ENCODE measurements at regions not wholly inside any gene's neighbourhood (a gene's known extent, or its start where the extent isn't known, plus 50 kb on each side); places are given as distances from the start of the nearest gene placed in this dataset.
A peak's percentile ranks its signal among the peaks of the same experiment; 100 is the strongest.

- H3K9ac ChIP-seq (ENCODE audit: extremely low read depth, low read length, poor library complexity, severe bottlenecking) = no peak overlapping the region
- H3K27ac ChIP-seq (ENCODE audit: low read depth, low read length) = peak overlapping the region; percentile 49
- H3K36me3 ChIP-seq (ENCODE audit: control insufficient read depth, insufficient read depth, low read length) = no peaks in the 10 kb centered on the region
- 94 to 98% methylated on average over 5 of the region's 5 CpGs for WGBS, 2 experiments (ENCODE audit: insufficient coverage in 1 of 2, insufficient read length in 1 of 2)
- no peaks in the 10 kb centered on the region for H3K4me1 ChIP-seq (ENCODE audit: control insufficient read depth, insufficient read depth, low read length)
- TF ChIP-seq, protein P1, sequence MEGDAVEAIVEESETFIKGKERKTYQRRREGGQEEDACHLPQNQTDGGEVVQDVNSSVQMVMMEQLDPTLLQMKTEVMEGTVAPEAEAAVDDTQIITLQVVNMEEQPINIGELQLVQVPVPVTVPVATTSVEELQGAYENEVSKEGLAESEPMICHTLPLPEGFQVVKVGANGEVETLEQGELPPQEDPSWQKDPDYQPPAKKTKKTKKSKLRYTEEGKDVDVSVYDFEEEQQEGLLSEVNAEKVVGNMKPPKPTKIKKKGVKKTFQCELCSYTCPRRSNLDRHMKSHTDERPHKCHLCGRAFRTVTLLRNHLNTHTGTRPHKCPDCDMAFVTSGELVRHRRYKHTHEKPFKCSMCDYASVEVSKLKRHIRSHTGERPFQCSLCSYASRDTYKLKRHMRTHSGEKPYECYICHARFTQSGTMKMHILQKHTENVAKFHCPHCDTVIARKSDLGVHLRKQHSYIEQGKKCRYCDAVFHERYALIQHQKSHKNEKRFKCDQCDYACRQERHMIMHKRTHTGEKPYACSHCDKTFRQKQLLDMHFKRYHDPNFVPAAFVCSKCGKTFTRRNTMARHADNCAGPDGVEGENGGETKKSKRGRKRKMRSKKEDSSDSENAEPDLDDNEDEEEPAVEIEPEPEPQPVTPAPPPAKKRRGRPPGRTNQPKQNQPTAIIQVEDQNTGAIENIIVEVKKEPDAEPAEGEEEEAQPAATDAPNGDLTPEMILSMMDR (conservative IDR thresholded peaks at IDR 0.05) = no peak
- H3K27me3 ChIP-seq (ENCODE audit: control insufficient read depth, insufficient read depth, low read length, poor library complexity, severe bottlenecking) = no peaks in the 10 kb centered on the region
- H3K27me3 Mint-ChIP-seq (ENCODE audit: insufficient read depth) = peaks cover 10% of the 10 kb centered on the region
- no peaks in the 10 kb centered on the region for H3K4me1 Mint-ChIP-seq
- no peak for DNase-seq
- H3K4me3 ChIP-seq (ENCODE audit: low read length) = no peak overlapping the region
- peak overlapping the region; percentile 61 for H3K4me3 Mint-ChIP-seq
- H3K36me3 Mint-ChIP-seq (ENCODE audit: low read depth) = no peaks in the 10 kb centered on the region
- H3K9me3 ChIP-seq (ENCODE audit: control insufficient read depth, low read length) = no peaks in the 10 kb centered on the region
- H3K9me3 Mint-ChIP-seq = no peaks in the 10 kb centered on the region
- no peak overlapping the region for H3K27ac Mint-ChIP-seq
Measured at GRCh38 chr11:22433094-22433455, 94.9 kb downstream of the SLC17A6 start.

DNA sequence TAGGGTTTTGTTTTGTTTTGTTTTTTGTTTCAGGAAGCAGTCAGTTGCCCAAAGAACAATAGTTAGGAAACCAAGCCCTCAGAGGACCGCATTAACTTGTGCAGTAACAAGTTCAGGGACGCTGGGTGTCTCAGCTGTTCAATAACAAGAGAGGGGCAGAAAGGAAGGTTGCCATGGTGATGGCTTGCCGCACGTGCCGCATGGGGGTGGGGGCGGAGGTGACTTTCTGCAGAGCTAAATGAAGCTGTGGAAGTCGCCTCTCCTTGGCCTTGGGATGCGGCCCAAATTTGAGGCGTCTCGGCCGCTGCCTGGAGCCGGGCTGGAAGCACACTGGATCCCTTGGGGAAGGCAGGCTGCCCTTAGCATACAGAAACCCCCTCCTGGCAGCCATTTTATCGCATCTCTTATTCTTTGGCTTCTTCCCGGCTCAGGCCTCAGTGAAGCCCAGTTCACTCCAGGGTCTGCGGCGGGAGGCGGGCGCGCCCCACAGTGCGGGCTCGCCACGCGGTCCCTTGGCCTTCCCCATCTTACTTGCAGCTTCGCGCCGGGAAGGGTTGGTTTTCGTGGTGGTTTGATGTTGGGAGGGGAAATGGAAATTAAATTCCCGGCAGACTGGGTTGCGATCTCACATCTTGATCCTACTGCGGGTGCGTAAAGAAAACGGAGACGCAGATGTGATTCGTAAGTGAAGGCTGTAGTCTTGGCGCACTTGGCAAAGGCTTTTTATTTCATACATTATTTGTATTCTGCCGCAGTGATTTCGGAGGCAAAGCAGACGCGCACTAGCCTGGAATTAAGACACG, 94.3 kb downstream of the SLC17A6 start:
- no peaks in the 10 kb centered on the region for H3K9me3 ChIP-seq (ENCODE audit: control insufficient read depth, low read length)
- 94 to 95% methylated on average over 19 to 40 of the region's 40 CpGs for WGBS, 2 experiments (ENCODE audit: insufficient coverage in 1 of 2, insufficient read length in 1 of 2)
- no peak overlapping the region for H3K27ac Mint-ChIP-seq
- H3K4me1 Mint-ChIP-seq = no peaks in the 10 kb centered on the region
- no peak overlapping the region for H3K4me3 ChIP-seq (ENCODE audit: low read length)
- no peak overlapping the region for H3K9ac ChIP-seq (ENCODE audit: extremely low read depth, low read length, poor library complexity, severe bottlenecking)
- peaks cover 13% of the 10 kb centered on the region for H3K27me3 Mint-ChIP-seq (ENCODE audit: insufficient read depth)
- peak overlapping the region; percentile 49 for H3K27ac ChIP-seq (ENCODE audit: low read depth, low read length)
- no peaks in the 10 kb centered on the region for H3K36me3 Mint-ChIP-seq (ENCODE audit: low read depth)
- peak overlapping the region; percentile 61 for H3K4me3 Mint-ChIP-seq
- peak; percentile 67 for DNase-seq
- TF ChIP-seq, protein P1 (conservative IDR thresholded peaks at IDR 0.05) = no peak
- no peaks in the 10 kb centered on the region for H3K27me3 ChIP-seq (ENCODE audit: control insufficient read depth, insufficient read depth, low read length, poor library complexity, severe bottlenecking)
- H3K4me1 ChIP-seq (ENCODE audit: control insufficient read depth, insufficient read depth, low read length) = no peaks in the 10 kb centered on the region
- H3K9me3 Mint-ChIP-seq = no peaks in the 10 kb centered on the region
- H3K36me3 ChIP-seq (ENCODE audit: control insufficient read depth, insufficient read depth, low read length) = no peaks in the 10 kb centered on the region

- 73% methylated on average over 3 of the region's 3 CpGs; no CpG with 5 or more reads in 1 of the 2 experiments for WGBS, 2 experiments (ENCODE audit: insufficient coverage in 1 of 2, insufficient read length in 1 of 2)
Measured at GRCh38 chr11:22431106-22431505, 92.9 kb downstream of the SLC17A6 start.

More at GRCh38 chr11:22431106-22431505, 92.9 kb downstream of the SLC17A6 start:
- no peak overlapping the region for H3K27ac ChIP-seq (ENCODE audit: low read depth, low read length)
- H3K27me3 ChIP-seq (ENCODE audit: control insufficient read depth, insufficient read depth, low read length, poor library complexity, severe bottlenecking) = no peaks in the 10 kb centered on the region
- DNase-seq = no peak
- no peak overlapping the region for H3K9ac ChIP-seq (ENCODE audit: extremely low read depth, low read length, poor library complexity, severe bottlenecking)
- peaks cover 13% of the 10 kb centered on the region for H3K27me3 Mint-ChIP-seq (ENCODE audit: insufficient read depth)
- TF ChIP-seq, protein P1 (conservative IDR thresholded peaks at IDR 0.05) = no peak
- no peaks in the 10 kb centered on the region for H3K9me3 ChIP-seq (ENCODE audit: control insufficient read depth, low read length)
- no peaks in the 10 kb centered on the region for H3K36me3 ChIP-seq (ENCODE audit: control insufficient read depth, insufficient read depth, low read length)
- H3K9me3 Mint-ChIP-seq = no peaks in the 10 kb centered on the region
- no peaks in the 10 kb centered on the region for H3K36me3 Mint-ChIP-seq (ENCODE audit: low read depth)
- H3K4me3 ChIP-seq (ENCODE audit: low read length) = no peak overlapping the region
- no peaks in the 10 kb centered on the region for H3K4me1 ChIP-seq (ENCODE audit: control insufficient read depth, insufficient read depth, low read length)
- no peak overlapping the region for H3K4me3 Mint-ChIP-seq
- H3K4me1 Mint-ChIP-seq = no peaks in the 10 kb centered on the region
- no peak overlapping the region for H3K27ac Mint-ChIP-seq
